C1 segment of cervical spinal cord (tissue), 14 donors: ENCODE measurements at regions not wholly inside any gene's neighbourhood (a gene's known extent, or its start where the extent isn't known, plus 50 kb on each side); places are given as distances from the start of the nearest gene placed in this dataset.

Experiments used
- DNase-seq, 14 donors: peaks; one replicate each; lab custom pipeline; 2025; lab: John Stamatoyannopoulos, UW

DNA sequence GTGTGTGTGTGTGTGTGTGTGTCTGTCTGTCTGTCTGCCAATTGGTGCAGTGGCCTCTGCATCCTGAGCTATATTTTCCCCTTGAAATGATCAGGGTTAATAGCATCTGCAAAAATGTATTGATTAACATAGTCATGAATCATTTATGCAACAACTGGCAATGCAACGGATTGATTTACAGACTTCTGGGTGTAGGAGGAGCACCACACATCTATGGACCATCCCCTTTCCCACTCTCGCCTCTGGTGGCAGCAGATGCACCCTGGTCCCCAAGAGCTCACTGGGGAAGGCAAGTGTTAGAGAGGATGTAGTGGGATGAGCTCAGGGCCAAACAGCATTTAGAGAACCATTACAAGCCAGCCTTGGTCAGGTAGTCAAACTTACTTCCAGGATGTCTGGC lies 272.7 kb upstream of the C2CD4B start:
- DNase-seq, result no peak

DNA sequence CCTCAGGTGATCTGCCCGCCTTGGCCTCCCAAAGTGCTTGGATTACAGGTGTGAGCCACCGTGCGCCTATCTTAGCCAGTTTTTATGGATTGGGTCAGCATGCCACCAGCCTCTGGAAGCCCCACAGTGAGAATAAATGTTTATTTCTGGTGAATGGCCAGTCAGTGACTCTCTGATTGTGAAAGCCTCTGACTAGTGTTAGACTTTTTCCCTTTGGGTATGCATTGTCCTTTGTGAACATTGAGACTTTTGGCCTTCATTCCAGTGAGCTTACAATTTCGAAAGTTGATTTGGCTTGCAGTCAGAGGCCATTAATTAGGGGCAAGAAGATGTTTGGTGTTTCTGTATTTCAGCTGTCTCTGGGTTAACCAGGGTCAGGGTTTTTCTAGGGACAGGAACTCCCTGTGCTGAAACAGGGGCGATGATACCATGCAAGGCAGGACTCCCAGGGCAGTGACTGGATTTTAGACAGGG lies 274.5 kb upstream of the C2CD4B start:
- no peak for DNase-seq

DNA sequence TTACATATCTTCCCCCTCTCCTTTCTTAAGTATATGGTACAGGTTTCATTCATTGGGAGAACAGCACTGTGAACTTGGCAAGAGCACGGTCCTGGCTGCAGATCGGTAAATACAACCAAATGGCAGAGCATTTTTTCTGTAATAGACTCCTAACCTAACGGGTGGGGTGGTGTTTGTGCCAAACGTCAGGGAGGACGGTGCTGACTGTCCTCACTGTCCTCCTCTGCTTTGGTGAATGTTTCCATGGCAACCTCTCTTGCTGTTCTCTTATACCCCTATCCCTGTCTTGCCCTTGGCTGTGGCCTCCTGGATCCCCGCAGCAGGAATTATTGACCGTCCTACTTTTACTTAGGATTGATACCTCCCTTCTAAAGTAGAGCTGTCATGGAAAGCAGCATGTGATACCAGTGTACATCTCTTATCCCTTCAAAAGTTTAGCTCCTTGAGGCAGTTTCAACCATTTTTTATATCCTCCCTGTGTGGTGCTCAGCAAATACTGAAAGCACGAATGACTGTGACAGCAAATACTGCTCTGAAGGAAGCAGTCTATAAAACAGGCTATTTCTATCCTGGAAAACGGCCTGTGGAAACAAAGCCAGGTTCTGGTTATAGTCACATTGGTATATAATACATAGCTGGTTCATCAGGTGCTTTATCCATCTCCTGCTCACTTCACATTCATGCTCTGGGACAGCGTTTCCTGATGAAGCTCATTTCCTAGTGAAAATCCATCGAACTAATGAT lies 275.4 kb upstream of the C2CD4B start:
- peak in 1 of 14 donors; percentile 66 for DNase-seq

DNA sequence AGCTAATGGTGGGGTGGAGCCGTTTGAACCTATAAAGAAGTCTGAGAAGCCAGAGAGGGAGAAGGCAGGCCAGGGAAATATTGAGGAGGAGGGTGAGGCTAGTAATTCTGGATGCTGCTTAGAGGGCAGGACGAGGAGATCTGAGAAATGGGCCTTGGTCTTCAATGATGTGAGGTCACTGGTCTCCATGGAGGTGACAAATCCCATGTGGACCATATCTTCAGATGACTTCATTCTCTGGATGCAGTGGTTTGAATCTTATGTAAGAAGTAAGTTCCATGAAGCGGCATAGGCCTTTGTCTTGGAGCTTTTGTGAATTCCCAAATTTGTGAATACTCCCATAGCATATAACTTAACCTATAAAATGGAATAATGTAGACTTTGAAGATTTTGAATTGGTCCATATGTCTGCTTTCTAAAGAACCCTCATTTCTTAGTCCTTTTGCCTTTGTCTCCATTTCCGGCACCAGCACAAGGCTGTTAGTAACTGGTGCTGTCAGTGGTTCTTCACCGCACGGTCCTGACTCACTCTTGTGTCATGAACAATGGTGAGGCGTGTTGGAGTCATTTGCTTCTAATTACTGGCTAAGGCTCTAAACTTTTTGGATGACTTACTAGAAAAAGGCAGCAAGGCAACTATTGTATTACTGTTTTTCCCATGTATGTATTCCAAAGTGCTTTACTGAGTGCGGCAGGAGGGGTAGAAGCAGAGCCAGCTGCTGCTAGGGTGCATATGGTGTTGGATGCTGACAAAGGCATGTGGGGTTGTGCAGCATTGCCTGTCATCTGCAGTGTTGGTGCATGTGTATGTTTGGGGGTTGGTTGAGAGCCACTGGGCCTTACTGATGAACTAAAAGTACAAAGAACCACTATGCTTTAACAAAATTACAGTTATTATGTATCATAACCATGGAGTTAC lies 279.3 kb upstream of the C2CD4B start:
- peak in 2 of 14 donors; percentile 12 to 52 for DNase-seq

DNA sequence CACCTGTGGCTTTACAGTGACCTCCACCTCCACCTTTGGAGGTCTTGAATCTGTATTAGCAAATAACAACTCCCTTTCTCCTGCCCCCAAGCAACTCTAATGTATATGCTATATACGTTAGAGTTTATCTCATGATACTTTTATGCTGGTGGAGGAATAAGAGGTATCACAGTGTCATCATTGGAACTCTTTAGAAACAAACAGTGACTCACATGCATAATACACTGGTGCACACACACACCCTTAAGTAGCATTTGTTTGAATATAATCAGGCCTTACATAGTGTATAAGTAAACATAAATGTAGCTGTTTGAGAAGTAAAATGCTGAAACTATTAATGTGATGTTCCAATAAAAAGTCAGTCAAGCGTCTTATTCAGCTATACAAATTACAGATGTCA lies 280.2 kb upstream of the C2CD4B start:
- DNase-seq, result no peak

DNA sequence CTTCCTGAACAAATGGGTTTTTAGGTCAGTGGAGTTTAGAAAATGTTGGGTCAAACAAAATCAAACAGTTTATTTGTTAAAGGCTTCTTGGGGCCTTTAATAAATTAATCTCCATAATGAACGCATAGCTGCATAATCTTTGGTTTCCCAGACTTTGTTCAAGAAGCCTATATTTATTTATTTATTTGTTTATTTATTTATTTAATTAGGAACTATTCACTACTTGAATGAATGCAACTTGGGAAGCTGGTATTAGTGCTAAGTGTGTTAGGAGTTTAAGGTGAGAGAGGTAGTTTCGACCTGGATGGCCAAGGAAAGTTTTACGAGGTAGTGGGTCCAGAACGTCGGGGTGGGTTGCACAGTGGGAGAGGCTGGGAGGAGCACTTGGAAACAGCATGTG lies 281.9 kb upstream of the C2CD4B start:
- no peak for DNase-seq

DNA sequence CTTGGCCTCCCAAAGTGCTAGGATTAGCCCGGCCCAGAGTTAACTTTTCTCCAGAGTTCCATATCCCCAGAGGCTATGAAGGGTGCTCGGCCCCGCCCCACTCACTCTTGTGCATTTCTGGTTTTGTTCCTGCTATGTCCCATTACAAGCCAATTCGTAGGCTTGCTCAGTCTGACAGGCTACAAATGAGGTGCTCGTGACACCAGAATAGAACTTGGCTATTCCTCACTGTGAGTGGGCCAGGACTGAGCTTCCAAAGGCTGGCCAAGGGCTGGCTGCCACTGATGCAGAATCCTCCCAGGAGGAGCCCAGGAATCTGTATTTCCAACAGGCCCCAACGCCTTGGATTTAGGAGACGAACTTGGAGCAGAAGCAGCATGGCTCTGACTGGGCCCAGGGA lies 282.7 kb upstream of the C2CD4B start:
- DNase-seq, result peak in 3 of 14 donors; percentile 10 to 52 (median 11)

DNA sequence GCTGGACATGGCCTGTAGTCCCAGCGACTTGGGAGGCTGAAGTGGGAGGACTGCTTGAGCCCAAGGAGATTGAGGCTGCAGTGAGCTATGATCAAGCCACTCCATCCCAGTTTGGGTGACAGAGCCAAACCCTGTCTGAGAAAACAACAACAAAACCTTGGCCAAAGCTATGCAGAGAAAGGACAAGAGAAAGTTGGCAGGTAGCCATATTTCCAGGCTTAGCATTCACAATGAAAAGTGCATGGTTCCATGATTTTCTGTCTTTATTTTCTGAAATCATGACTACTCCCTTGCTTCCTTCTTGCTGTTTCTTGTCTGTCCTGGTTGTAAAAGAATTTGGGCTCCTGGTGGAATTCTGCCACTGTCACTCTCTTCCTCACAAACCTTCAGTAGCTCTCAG lies 284.6 kb upstream of the C2CD4B start:
- DNase-seq, result no peak

DNA sequence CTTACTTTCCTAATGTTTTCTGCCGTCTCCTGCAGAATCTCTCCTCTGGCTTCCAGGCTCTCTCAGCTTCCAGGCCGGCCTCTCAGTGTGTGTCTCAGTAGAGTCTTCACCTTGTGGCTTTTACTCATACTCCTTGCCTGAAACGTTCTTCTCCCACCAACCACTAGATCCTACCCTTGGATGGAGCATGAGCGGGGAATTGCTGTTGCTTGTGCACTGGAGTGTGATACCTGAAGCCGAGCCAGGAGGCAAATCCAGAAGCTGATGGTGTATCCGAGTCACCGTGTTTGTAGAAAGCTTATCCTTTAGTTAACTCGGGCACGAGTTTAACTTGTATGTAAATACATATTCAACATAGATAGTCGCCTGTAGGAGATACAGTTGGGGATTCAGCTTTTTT lies 285.0 kb upstream of the C2CD4B start:
- no peak for DNase-seq

DNA sequence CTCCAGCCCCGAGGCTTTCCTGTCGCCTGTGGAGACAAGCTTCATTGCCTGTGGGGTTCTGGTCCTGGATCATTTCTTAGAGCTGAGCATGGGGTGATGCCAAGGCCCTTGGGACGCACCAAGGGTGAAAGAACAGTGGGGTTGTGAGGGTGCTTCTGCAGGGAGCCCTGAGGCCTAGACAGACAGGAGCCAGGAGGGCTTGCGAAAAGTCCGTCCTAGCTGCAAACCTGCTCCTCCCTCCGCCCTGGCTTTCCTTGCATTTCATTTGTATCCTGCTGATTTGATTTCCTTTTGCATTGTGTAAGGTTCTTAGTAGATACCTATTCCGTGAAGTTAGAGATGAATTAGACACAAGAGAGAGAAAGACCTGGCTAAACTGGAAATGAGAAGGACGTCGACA lies 286.9 kb upstream of the C2CD4B start:
- DNase-seq, result no peak

DNA sequence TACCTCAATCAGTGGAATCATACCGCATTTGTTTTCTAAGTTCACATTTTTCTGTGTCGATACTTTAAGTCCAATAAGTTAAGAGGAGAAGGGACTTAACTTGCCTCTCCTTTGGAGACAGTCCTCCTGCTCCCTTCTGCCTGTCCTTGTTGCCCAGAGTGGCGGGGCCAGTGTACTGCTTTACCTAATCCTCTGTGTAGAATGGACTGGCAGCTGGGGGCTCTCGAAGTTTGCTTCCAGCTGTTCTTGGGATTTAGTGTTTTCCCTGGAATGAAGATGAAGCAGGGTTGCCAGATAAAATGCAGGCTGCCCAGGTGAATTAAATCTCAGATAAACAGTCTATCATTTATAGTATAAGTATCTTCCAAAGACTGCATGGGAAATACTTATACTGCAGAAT lies 287.6 kb upstream of the C2CD4B start:
- no peak for DNase-seq

DNA sequence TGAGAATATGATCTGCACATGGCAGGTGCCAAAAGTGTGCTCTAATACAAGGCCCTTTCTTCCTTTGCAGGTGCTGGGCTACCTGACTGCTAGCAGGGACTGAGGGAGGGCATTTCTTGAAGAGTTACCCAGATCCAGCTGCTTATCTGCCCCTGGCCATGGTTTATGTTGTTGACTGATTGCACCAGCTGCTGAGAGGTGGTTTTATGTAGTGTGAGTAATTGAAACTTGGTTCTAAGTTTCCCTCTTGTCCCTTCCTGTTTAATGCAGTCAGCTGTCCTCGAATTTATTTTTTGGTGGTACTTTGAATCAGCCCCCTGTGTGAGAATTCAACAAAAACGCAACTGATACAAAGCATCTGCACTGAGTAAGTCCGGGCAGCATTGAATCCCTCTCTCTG lies 288.3 kb upstream of the C2CD4B start:
- DNase-seq, result no peak

DNA sequence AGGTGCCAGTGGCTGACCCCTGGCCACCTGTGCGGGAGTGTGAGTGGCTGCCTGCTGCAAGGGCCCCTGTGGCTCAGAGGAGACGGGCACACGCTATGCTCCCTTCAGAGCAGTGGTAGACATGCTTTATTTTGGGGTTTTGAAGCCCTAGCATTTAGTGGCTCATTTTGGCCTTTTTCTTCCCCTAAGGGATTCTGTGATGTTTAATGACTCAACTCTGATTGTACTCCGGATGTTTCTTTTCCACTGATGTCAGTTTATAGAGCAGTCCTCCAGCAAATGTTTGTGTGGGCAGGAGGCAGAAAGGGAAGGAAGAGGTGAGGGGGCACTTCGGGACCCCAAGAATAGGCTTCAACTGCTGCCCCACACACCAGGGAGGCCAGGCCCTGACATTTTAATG lies 288.9 kb upstream of the C2CD4B start:
- DNase-seq, result no peak

DNA sequence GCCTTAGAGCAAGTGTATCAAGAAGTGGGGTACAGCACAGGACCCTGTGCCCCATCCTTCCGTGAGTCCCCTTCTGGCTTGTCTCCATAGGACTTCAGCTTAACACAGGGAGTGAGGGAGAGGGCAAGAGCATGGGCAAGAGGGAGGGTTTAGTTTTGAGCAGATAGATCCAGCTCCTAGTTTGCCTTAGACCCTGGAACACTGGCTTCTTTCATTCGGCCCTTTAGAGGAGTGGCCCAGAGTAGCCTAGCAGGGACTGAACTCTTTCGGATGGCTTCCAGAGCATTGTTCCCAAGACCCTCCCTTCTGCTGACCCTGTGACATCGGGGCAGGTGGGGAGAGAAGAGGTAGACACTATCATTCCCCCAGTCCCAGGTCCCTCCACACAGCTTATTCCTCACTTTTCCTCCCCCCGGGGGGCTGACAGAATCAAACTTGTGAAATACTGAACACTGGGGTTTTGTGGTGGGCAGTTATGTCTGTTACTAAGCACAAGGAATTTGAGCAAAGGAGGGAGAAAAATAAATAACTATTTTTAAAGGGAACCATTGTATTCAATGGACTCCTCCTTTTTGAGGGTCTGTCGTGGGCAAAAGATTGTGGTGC lies 289.6 kb upstream of the C2CD4B start:
- no peak for DNase-seq

DNA sequence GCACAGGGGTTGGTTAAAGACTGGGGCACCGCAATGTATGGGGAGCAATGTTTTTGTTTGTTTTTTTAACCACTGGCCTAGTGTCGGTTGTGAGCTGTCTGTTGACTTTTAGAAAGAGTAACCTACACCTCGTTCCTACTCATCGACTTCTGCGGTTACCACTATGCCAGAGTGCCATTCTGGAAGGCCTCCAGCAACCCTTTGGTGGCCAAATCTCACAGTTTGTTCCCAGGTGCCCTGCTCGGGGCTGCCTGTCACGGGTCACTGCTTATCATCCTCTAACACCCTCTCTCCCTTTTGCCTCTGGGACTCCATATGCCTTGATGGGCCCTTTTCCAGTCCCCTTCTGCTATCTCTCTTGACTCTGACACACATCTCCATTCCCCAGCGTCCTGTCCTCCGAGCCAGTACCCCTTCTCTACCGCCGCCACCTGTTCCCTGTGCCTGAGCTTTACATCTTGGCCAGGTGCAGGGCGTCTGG lies 290.4 kb upstream of the C2CD4B start:
- peak in 1 of 14 donors; percentile 29 for DNase-seq

DNA sequence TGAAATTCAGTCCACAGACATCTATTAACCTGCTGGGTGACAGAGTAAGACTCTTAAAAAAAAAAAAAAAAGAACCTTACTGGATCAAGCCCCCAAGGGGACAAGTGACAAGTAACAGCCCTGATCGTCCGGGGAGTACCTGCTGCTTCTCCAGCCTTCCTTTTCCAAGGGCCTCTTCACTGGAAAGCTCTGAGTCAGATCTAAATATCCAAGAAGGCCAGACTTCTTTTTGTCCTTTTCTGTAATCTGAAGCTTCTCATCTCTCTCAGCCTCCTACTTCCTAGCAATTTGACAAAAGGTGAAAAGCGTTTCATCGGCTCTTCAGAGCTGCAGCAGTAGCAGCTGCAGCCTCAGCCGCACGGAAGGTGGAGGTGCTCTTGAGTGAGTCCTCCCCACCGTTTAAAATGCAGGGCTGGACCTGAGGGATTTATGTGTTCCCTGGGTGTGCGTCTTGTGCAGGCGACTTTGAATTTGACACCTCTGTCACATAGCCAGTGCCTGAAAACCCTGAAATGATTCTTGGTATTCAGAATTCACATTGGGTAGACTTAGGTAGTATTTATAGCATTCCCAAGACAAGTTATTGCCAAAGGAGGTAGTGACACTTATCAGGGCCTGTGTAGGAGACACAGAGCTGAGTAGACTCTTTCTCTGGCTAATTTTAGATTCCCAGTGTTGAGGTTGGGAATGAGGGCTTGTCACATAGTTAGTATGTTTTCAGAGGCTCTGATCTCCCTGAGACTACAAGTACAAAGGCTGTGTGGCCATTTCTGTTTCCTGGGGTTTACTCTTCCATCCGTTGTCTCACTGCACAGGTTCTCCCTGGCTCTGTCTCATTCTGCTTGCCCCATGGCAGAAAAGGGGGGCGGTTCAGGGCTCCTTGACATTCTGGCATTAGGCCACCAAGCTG lies 291.2 kb upstream of the C2CD4B start:
- no peak for DNase-seq

DNA sequence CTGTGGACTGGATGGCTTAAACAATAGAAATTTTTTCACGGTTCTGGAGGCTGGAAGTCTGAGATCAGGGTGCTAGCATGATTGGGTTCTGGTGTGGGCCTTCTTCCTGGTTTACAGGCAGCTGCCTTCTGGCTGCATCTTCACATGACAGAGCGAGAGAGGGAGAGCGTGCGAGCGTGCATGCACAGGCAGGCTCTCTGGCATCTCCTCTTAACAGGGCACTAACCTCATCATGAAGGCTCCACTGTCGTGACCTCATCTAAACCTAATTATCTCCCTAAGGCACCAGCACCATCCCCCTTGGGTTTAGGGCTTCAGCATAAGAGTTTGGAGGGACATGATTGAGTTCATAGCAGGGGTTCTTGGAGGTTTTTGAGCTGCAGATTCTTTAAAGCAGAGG lies 292.0 kb upstream of the C2CD4B start:
- DNase-seq, result no peak

DNA sequence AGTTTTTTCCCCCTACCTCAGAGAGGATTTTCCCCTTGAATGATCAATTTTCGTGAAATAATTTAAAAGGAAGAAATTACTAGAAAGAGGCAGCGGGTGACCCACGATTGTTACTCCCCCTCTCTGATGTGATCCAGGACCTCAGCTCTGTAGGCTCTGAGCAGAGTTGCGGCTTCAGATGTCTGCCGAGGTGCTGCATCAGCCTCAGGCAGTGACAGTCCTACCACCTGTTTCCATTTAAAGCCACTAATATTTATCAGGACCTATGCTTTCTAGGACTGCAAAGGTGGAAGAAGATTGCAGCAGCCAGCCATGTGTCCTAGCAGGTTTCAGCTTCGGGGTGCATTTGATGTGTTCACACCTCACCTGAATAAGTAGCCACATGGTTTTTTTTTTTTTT lies 294.8 kb upstream of the C2CD4B start:
- no peak for DNase-seq

DNA sequence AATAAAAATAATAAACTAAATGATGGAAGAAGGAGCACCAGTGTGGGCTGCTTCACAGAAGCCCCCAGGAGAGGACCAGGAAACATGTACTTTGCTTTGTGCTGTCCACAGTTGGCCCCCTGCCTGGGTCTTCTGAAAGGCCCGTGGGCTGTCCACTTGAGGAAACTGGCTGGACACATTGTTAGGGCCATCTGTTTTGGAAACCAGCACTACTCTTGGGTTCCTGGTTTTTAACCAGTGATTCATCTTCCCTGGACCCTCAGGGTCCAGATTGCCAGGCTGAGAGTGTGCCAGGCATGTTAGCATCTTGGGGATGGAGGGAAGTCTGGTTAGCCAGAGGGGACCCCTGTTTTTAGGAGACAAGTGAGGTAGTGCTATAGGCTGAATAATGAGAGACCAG lies 297.2 kb upstream of the C2CD4B start:
- DNase-seq, result no peak

DNA sequence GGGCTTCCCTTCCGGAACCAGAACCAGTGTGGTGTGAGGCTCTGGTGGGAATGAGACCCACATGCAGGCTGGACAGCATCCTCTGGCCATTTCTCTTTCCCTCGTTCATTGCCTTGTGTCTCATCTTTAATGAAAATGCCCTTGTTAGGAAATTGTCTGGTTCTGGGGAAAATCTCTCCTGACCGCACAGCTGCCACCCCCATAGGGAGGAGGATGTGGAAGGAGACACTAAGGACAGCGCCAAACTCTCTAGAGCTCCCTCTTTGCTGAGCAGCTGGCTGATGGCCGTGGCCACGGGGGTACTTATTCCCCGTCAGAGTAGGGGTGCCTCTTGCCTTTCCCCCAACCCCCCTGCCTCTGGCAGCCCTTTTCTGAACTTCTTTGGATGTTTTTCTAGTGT lies 297.6 kb upstream of the C2CD4B start:
- no peak for DNase-seq

DNA sequence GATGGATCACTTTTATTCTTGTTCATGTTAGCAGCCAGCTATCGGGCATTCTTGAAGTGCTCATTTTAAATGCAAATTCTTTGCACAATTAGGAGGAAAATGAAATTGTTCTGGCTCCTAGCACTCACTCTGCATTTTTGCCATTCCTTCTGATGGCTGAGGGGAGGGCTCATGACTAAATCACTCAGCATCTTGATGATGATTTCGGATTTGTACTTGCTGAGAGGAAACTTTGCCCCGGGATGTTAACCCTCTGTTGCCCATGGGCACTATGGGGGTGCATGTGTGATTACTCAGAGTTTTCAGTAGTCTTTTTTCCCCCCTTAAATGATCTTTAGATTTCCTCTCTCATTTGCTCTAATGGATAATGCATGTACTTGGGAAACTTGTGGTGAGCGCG lies 299.6 kb upstream of the C2CD4B start:
- DNase-seq, result no peak
